ENCODE measurements at regions not wholly inside any gene's neighbourhood (a gene's known extent, or its start where the extent isn't known, plus 50 kb on each side); places are given as distances from the start of the nearest gene placed in this dataset.

GRCh38 chr4:149266301-149266700 is 549.3 kb downstream of the IQCM start:
- DNase-seq: no peak
- Histone ChIP-seq H3K4me1 (no peaks in the 10 kb centered on the region), H3K27me3 (no peaks in the 10 kb centered on the region), H3K9me3 (no peaks in the 10 kb centered on the region), H3K36me3 (no peaks in the 10 kb centered on the region), H3K27ac (no peak overlapping the region), H3K4me3 (no peak overlapping the region)
- intact Hi-C loops (cut with DNase I; ENCODE audit: low total_unique reads): no loop called here
- TF ChIP-seq, protein P1, sequence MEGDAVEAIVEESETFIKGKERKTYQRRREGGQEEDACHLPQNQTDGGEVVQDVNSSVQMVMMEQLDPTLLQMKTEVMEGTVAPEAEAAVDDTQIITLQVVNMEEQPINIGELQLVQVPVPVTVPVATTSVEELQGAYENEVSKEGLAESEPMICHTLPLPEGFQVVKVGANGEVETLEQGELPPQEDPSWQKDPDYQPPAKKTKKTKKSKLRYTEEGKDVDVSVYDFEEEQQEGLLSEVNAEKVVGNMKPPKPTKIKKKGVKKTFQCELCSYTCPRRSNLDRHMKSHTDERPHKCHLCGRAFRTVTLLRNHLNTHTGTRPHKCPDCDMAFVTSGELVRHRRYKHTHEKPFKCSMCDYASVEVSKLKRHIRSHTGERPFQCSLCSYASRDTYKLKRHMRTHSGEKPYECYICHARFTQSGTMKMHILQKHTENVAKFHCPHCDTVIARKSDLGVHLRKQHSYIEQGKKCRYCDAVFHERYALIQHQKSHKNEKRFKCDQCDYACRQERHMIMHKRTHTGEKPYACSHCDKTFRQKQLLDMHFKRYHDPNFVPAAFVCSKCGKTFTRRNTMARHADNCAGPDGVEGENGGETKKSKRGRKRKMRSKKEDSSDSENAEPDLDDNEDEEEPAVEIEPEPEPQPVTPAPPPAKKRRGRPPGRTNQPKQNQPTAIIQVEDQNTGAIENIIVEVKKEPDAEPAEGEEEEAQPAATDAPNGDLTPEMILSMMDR (IDR thresholded peaks at IDR 0.05): no peak

DNA sequence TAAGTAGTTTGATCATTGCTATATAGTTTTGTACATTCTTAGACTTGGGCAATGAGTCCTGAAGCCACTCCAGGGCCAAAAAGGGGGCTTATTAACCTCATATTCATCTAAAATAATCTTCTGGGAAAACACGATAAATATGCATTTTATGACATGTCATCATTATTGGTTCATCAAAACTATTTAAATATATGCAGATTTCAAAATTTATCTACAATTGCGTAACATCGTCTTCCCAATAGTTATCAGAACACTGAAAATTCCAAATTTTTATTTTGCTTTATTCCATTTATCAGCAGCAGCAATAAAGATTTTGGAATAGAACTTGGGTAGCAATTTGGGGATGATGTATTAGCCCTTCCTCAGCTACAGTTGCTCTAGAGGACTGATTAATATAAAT is 550.0 kb downstream of the IQCM start:
- H3K27ac ChIP-seq: no peak overlapping the region
- no peaks in the 10 kb centered on the region for H3K36me3 ChIP-seq
- DNase-seq: no peak
- TF ChIP-seq, protein P1 (IDR thresholded peaks at IDR 0.05): no peak
- H3K4me3 ChIP-seq: no peak overlapping the region
- no peaks in the 10 kb centered on the region for H3K9me3 ChIP-seq
- intact Hi-C loops (cut with DNase I; ENCODE audit: low total_unique reads): no loop called here
- H3K27me3 ChIP-seq: no peaks in the 10 kb centered on the region
- H3K4me1 ChIP-seq: no peaks in the 10 kb centered on the region

- no peak for DNase-seq
- intact Hi-C loops (cut with DNase I; ENCODE audit: low total_unique reads): no loop called here
- Histone ChIP-seq H3K4me3 (no peak overlapping the region), H3K9me3 (no peaks in the 10 kb centered on the region), H3K27ac (no peak overlapping the region), H3K4me1 (no peaks in the 10 kb centered on the region), H3K36me3 (no peaks in the 10 kb centered on the region), H3K27me3 (no peaks in the 10 kb centered on the region)
- TF ChIP-seq, protein P1 (IDR thresholded peaks at IDR 0.05): peak; percentile 29 to 34
Observed at GRCh38 chr4:149264093-149264733, 551.4 kb downstream of the IQCM start.

DNA sequence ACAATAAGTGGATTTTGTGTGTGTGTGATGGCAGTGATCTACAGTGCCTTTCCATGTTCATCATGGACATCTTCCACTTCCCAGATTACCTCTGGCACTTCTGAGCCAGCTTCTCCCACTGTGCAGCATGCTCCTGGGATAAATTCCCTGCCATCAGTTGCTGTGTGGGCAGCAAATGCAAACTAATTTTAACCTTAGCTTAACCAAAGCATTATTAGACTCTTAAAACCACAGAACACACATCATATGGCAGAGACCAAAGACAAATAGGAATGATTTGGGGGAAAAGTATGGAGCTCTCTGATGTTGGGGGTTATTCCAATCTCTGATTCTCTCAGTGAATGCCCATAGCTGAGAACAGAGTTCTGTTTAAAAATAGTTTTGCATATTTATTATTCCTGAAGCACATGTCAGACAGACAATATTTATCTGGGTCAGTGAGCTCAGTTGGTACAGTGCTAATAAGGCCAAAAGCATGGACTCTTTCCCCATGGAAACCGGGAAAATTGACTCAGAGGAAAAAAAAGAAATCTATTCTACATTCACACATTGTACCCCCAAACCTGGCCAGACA is 567.4 kb downstream of the IQCM start:
- no peak overlapping the region for H3K4me3 ChIP-seq
- H3K36me3 ChIP-seq: no peaks in the 10 kb centered on the region
- no peak for DNase-seq
- no peaks in the 10 kb centered on the region for H3K4me1 ChIP-seq
- TF ChIP-seq, protein P1 (IDR thresholded peaks at IDR 0.05): no peak
- intact Hi-C loops (cut with DNase I; ENCODE audit: low total_unique reads): no loop called here
- H3K27me3 ChIP-seq: no peaks in the 10 kb centered on the region
- H3K27ac ChIP-seq: no peak overlapping the region
- no peaks in the 10 kb centered on the region for H3K9me3 ChIP-seq

- Histone ChIP-seq H3K27ac (no peak overlapping the region), H3K4me3 (no peak overlapping the region), H3K36me3 (no peaks in the 10 kb centered on the region), H3K9me3 (no peaks in the 10 kb centered on the region), H3K4me1 (no peaks in the 10 kb centered on the region), H3K27me3 (no peaks in the 10 kb centered on the region)
- intact Hi-C loops (cut with DNase I; ENCODE audit: low total_unique reads): no loop called here
- TF ChIP-seq, protein P1 (IDR thresholded peaks at IDR 0.05): no peak
- DNase-seq: no peak
Observed at GRCh38 chr4:149247164-149247563, 568.5 kb downstream of the IQCM start.

Measured in tibial artery (tissue), 4 donors.